Osteocyte (in vitro differentiated cells): ENCODE measurements at regions not wholly inside any gene's neighbourhood (a gene's known extent, or its start where the extent isn't known, plus 50 kb on each side); places are given as distances from the start of the nearest gene placed in this dataset.

ENCODE experiments used
- DNase-seq: peaks from one replicate; pipeline ENCODE4 v3.0.0; 2021; ENCODE audit warnings: mixed read lengths; ENCODE audit not compliant: unreplicated experiment; ENCODE audit errors: extremely low spot score
- H3K27ac Mint-ChIP-seq: one replicate; pipeline ENCODE4 v1.8.0; 2021; ENCODE audit warnings: mild to moderate bottlenecking, mixed read lengths; ENCODE audit not compliant: unreplicated experiment
- H3K27me3 Mint-ChIP-seq: one replicate; pipeline ENCODE4 v1.8.0; 2021; ENCODE audit warnings: mixed read lengths; ENCODE audit not compliant: unreplicated experiment
- H3K36me3 Mint-ChIP-seq: one replicate; pipeline ENCODE4 v1.8.0; 2021; ENCODE audit warnings: mixed read lengths; ENCODE audit not compliant: unreplicated experiment
- H3K4me1 Mint-ChIP-seq: one replicate; pipeline ENCODE4 v1.8.0; 2021; ENCODE audit warnings: mixed read lengths; ENCODE audit not compliant: unreplicated experiment
- H3K4me3 Mint-ChIP-seq: one replicate; pipeline ENCODE4 v1.8.0; 2021; ENCODE audit warnings: mild to moderate bottlenecking, moderate library complexity, mixed read lengths; ENCODE audit not compliant: unreplicated experiment
- H3K9me3 Mint-ChIP-seq: one replicate; pipeline ENCODE4 v1.8.0; 2021; ENCODE audit warnings: mixed read lengths; ENCODE audit not compliant: unreplicated experiment
- TF ChIP-seq, protein P1 (sequence below): fragments of 200-600 bp; sonication (generic); IDR thresholded peaks from 2 replicates; pipeline ENCODE4 v1.5.0; 2021; ENCODE audit warnings: antibody characterized with exemption, mild to moderate bottlenecking, moderate library complexity

DNA sequence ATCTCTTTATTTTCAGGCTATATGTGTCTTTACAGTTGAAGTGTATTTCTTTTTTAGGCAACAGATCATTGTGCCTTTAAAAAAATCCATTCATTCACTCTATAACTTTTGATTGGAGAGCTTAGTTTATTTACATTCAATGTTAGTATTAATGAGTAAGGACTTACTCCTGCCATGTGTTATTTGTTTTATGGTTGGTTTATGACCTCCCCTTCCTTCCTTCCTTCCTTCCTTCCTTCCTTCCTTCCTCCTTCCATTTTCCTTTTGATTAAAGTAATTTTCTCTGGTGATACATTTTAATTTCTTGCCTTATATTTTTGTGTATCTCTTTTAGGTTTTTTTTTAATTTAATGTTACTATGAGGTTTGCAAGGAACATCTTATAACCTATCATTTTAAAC lies 1005.3 kb upstream of the EPHA7 start:
- H3K27me3 Mint-ChIP-seq, result no peaks in the 10 kb centered on the region
- H3K4me3 Mint-ChIP-seq, result no peak overlapping the region
- peaks cover 27% of the 10 kb centered on the region for H3K9me3 Mint-ChIP-seq
- TF ChIP-seq, protein P1, sequence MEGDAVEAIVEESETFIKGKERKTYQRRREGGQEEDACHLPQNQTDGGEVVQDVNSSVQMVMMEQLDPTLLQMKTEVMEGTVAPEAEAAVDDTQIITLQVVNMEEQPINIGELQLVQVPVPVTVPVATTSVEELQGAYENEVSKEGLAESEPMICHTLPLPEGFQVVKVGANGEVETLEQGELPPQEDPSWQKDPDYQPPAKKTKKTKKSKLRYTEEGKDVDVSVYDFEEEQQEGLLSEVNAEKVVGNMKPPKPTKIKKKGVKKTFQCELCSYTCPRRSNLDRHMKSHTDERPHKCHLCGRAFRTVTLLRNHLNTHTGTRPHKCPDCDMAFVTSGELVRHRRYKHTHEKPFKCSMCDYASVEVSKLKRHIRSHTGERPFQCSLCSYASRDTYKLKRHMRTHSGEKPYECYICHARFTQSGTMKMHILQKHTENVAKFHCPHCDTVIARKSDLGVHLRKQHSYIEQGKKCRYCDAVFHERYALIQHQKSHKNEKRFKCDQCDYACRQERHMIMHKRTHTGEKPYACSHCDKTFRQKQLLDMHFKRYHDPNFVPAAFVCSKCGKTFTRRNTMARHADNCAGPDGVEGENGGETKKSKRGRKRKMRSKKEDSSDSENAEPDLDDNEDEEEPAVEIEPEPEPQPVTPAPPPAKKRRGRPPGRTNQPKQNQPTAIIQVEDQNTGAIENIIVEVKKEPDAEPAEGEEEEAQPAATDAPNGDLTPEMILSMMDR, result no peak
- peaks cover 2% of the 10 kb centered on the region for H3K36me3 Mint-ChIP-seq
- DNase-seq, result no peak
- H3K27ac Mint-ChIP-seq, result no peak overlapping the region
- H3K4me1 Mint-ChIP-seq, result no peaks in the 10 kb centered on the region

DNA sequence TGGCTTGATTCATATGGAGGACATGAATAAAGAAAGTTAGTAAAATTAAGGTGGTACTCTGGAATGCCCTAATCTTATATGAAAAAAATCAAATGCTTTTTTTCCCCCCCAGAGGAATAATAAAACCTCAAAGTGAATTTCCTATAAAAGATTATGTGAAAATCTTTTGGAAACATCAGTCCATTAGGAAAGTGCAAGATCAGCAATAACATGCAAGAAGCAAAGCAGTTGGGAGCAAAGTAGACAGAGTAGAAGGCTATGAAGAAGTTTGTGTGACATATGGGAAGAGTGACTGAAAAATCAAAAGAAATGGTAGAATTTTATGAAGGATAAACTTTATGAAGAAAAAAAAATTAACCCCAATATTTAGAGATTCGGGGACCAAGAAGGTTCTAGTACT lies 998.0 kb upstream of the EPHA7 start:
- DNase-seq, result no peak
- Mint-ChIP-seq H3K4me1 (no peaks in the 10 kb centered on the region), H3K9me3 (no peaks in the 10 kb centered on the region), H3K36me3 (no peaks in the 10 kb centered on the region), H3K4me3 (no peak overlapping the region), H3K27me3 (peaks cover 8% of the 10 kb centered on the region), H3K27ac (no peak overlapping the region)
- TF ChIP-seq, protein P1, result no peak

DNA sequence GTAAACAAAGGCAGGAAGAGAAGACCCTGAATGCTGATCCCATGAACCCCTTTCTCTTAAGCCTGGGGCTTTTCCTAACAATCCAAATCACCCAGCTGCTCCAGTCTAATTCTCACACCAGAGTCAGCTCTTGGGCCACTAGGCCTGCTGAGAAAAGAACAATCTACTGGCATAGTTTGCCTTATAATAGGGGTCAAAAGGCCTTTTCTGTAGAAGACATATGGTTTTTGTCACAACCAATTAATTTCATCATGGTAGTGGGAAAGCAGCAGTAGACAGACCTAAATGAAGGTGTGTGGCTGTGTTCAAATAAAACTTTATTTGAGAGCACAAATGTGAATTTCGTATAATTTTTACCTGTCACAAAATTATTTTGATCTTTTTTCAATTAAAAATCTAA lies 994.7 kb upstream of the EPHA7 start:
- Mint-ChIP-seq H3K36me3 (no peaks in the 10 kb centered on the region), H3K4me1 (no peaks in the 10 kb centered on the region), H3K27ac (no peak overlapping the region), H3K27me3 (peaks cover 8% of the 10 kb centered on the region), H3K4me3 (no peak overlapping the region), H3K9me3 (no peaks in the 10 kb centered on the region)
- no peak for DNase-seq
- TF ChIP-seq, protein P1, result no peak

DNA sequence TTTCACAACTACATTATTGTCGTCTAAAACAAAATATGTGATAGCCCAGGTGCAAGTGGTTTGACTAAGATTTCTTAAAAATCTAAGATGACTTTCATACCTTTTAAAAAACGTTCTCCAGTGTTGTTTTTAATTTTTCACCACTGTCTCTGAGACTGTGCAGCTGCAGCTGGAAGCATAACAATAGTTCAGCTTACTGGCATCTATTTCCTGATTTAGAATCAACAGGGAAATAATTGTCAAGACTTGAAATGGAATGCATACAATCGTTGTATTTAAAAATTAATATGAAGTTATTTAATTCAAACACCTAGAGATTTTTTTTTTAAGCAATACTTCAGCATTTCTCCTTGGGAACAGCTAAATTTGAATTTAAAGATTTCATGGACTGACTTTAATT lies 982.0 kb upstream of the EPHA7 start:
- TF ChIP-seq, protein P1, result no peak
- Mint-ChIP-seq H3K9me3 (no peaks in the 10 kb centered on the region), H3K4me1 (no peaks in the 10 kb centered on the region), H3K27me3 (no peaks in the 10 kb centered on the region), H3K36me3 (no peaks in the 10 kb centered on the region), H3K27ac (no peak overlapping the region), H3K4me3 (no peak overlapping the region)
- DNase-seq, result no peak

DNA sequence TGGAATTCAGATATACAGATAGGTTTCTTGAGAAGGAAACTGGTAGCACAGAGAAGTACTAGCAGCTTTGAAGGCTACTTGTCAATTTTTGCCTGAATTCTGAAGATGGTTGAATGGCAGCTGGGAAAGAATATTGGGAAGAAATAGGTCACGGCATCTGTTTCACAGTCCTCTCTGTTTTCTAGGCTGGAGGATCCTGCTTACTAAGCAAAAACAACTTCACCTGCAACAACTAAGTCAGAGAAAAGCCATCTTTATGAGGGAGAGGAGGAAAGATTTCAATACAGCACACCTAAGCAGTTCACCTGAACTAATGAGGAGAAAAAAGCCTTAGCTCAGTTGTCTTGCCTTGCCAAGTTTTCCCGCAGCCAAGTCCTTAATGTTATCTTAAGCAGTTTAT lies 975.5 kb upstream of the EPHA7 start:
- Mint-ChIP-seq H3K4me1 (no peaks in the 10 kb centered on the region), H3K27ac (no peak overlapping the region), H3K4me3 (no peak overlapping the region), H3K9me3 (no peaks in the 10 kb centered on the region), H3K36me3 (no peaks in the 10 kb centered on the region), H3K27me3 (peaks cover 4% of the 10 kb centered on the region)
- DNase-seq, result no peak
- TF ChIP-seq, protein P1, result no peak
